ENCODE measurements at regions not wholly inside any gene's neighbourhood (a gene's known extent, or its start where the extent isn't known, plus 50 kb on each side); places are given as distances from the start of the nearest gene placed in this dataset.
A peak's percentile ranks its signal among the peaks of the same experiment; 100 is the strongest.
"Not testable (repeated sequence)": the region's sequence is repeated elsewhere in the genome, so short reads cannot be mapped to it uniquely, and the experiment has no call there.

DNA sequence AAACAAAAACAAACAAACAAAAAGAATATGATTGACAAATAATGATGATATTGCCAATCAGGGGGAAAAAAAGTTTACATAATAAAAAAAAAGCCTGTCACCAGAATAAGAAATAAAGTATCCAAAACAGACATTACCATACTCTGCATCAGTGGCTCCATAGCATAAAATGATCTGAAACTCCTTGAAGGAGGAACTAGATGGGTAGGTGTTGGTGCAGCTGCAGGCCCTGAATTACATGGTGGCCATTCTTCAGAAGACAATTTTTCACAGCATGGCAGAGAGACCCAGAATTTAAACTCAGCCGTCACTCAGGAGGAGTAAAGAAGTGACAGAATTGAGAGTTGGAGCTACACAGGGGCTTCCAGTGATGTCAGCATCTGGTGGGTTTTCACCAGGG is 60.2 kb downstream of the GLUL start:
- DNase-seq = no peak

DNA sequence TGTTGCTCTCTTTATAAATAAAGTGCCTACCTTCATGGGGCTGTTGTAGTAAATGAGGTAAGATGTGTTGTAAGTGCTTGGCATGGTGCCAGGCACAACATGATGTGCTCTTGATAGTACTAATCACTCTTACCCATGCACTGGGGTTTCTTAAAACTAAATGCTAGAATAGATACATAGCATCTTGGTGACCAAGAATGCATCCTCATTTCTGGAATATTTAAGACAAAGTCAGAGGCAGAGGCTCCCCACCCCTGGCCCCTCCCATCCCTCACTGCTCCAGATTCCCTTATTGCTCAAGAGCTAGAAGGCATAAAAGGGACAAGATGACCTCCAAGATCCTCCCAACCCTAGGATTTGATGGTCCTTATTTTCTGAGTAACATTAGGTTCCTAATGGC is 61.3 kb downstream of the GLUL start:
- DNase-seq = no peak

DNA sequence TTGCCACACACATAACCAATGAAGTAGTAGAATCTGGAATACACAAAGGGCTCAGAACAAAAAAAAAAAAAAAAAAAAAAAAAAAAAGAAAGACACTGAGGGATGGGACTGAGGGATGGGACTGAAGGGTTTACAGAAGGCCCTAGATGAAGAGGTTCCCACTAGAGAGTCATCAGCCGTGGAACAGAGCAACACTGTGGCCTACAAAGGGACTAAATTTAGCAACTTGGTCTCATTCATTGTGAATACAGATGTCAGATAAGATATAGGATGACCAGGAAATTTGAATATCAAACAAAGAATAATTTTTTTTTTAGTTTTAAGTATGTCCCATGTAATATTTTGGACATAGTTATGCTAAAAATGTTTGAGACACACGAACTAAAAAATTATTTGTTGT is 62.1 kb downstream of the GLUL start:
- DNase-seq = no peak

DNA sequence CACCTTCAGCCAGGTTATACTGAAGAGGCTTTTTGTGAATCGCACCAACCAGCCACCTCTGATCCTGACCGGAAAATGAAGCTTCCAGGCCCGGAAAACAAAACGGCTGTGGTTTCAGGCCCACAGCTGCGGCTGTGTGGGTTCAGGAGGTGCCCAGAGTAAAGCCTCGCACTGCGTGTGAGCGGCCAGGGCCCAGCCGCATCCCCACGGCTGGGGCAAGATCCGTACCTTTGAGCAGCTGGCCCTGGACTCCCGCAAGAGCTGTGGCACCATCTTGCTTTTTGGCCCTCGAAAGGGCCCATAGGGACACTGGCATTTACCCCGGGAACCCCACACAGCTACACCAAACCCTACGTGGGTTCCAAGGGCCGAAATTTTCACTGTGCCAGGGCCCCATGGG is 63.0 kb downstream of the GLUL start:
- no peak for DNase-seq

DNA sequence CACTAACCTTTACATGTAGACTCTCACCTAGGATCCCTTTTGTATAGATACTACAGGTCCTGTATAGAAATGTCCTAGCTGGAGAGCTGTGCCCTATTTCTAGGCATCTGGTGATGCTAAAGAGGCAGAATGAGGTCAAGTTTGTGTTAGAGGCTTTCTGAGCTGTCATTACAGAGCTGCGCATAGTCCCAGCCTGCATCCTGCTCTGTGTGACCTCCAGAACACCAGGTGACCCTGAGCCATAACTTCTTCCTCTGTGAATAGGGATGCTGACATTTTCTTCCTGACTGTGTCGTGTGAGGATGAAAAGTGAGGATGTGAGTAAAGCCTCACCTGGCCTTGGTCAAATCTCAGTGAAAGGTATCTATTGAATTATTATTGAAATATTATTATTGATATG is 66.3 kb downstream of the GLUL start:
- no peak for DNase-seq

DNA sequence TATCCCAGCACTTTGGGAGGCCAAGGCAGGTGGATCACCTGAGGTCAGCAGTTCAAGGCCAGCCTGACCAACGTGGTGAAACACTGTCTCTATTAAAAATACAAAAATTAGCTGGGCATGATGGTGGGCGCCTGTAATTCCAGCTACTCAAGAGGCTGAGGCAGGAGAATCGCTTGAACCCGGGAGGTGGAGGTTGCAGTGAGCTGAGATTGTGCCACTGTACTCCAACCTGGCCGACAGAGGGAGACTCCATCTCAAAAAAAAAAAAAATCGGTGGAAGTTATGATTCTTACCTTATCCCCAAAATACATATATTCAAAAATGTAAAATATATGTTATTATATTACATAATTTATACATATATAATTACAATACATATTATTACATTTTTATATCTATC is 70.1 kb downstream of the GLUL start:
- DNase-seq = not testable (repeated sequence)

DNA sequence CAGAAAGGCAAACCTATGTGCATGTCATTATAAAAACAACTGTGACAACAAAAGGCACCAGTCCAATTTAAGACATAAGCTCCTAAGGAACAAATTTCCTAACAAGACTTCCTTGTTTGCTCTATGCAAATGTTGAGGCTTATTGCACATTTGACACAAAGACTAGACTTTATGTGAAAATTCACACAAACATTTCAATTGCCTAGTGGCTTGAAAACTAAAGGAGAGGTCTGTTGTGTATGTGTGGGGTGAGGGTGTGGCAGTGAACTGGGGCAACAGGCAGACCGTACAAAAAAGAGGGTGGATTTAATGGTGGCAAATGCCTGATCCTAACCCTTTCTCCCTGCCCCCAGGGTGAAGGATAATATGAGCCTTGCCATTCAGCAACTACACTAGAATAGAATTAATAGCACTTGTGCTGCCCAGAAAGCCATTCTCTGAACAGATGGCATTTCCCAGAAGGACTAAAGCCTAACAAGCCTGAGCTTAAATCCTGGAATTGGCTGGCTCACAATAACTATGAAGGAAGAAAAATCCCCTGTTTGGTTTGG is 73.9 kb downstream of the GLUL start:
- no peak for DNase-seq

DNA sequence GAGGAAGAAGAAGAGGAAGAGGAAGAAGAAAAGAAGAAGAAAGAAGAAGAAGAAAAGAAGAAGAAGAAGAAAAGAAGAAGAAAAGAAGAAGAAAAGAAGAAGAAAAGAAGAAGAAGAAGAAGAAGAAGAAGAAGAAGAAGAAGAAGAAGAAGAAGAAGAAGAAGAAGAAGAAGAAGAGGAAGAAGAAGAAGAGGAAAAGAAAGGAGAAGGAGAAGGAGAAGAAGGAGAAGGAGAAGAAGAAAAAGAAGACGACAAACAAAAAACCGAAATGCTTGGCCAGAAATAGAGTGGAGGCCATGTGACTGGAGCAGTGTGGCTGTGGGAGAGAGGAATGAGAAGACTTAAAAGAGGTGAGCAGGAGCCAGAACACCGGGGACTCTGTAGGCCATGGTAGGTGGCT is 75.1 kb downstream of the GLUL start:
- DNase-seq = not testable (repeated sequence)

DNA sequence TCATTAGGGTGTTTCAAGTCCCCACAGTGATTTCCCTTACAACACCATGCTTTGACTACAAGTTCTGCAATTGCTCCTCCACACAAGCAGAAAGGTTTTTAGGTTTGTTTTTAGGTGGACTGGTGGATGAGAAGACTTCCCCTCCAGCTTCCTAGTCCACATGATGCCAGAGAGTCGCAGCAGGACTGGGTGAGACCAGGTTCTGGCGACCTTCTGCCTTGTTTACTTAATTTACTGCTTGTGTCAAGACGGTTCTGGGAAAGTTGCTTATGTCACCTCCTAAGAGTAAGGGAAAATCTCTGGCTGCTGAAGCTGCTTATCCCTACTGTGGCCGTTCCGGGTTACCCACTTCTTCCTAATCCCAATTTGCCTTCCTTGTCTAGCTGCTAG is 76.4 kb downstream of the GLUL start:
- DNase-seq = no peak

DNA sequence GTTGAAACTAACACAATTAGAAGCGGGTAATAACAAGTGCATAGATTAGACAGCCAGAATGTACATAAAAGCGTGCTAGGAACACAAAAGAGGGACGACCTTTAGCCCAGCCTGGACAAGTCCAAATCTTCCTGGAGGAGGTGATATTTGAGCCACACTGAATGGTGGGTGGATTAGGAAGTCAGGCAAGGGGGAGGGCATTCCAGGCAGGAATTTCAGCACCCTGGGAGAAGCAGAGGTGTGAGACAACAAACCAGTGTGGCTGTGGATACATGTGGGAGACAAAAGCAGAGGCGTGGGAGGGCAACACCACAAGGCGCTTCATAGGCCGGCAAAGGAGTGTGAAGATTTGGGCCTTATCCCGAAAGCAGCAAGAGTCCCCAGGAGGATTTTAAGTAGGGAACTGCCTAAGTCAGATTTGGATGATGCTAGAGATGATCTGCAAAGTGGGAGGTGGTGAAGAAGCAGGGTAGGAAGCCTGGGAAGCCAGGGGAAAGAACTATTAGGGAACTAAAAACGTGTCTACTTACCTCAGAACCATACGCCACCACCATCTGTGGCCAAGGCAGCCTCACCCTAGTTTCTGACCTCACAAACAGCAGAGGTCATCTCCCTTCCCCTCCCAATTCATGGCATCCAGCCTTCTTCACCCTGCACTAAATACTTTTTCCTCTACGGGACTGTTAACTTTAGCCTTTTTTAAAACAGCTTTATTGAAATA is 81.8 kb downstream of the GLUL start:
- DNase-seq = no peak

DNA sequence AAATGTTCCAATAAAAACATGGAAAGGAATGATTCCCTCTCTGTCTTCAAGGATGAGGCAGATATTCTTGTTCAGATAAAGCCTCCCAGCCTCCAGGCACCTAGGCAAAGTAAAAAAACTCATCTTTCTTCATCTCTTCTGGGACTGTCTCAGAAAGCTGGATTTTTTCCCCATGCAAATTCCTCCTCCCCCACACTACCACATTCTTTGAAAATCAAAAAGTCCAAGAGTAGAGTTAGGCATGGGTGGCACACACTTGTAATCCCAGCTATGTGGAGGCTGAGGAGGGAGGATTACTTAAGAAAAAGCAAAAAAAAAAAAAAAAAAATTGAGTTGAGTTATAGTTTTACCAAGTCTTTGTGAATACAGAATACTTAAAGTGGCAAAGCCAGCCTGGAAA is 82.8 kb downstream of the GLUL start:
- no peak for DNase-seq

DNA sequence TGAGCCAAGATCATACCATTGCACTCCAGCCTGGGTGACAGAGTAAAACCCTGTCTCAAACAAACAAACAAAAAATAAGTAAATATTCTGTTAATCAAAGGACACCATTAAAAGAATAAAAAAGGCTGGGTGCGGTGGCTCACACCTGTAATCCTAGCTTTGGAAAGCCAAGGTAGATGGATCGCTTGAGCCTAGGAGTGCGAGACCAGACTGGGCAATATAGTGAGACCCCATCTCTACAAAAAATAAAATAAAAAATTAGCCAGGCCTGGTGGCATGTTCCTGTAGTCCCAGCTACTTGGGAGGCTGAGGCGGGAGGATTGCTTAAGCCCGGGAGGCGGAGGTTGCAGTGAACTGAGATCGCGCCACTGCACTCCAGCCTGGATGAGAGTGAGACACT is 84.1 kb downstream of the GLUL start:
- DNase-seq = not testable (repeated sequence)

DNA sequence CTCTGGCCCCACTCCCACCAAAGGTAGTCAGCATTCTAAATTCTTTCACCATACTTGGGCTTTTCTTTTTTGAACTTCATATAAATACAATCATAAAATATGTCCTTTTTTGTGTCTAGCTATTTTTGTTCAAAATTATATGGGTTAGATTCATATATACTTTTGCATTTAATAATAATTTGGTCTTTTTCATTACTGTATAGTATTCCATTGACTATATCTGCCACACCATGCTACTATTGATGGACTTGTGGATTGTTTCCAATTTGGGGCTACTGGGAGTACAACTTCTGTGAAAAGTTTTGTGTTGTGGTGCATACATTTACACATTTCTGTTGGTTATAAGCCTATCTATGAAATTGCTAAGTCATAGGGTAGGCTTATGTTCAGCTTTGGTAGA is 85.7 kb downstream of the GLUL start:
- no peak for DNase-seq

DNA sequence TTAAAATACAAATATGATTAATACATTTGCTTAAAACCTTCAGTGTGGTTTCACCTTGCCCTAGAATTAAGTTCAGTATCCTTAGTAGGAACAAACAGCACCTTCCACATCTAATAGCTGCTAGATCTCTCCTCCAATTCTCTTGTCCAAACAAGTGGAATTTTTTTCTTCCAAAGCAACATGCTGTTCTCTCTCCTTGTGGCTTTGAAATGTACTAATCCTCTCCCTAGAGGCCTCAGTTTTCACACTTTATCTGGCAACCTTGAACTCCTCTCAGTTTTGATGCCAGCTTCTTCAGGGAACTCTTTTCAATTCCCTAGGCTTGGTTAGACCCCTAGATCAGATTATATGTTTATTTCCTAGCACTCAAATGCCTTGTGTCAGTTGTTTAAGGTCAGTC is 87.0 kb downstream of the GLUL start:
- no peak for DNase-seq

DNA sequence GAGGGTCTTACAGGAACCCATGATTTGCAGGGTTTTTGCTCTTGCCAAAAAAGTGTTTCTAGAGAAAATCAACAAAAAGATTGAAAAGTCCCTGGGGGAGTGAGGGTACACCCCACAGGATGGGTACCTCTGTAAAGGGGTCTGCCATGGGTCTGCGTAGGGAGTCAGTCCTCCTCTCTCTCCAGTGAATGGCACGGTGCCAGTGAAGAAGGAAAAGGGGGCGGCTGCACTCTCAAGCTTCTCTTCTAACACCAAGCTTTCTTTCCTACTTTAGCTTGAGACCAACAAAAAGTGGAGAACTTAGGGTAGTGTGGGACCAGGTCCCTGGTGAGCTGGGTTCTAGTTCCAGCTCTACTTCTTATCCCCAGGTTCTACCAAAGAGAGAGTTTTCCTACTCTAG is 87.4 kb downstream of the GLUL start:
- DNase-seq = no peak

DNA sequence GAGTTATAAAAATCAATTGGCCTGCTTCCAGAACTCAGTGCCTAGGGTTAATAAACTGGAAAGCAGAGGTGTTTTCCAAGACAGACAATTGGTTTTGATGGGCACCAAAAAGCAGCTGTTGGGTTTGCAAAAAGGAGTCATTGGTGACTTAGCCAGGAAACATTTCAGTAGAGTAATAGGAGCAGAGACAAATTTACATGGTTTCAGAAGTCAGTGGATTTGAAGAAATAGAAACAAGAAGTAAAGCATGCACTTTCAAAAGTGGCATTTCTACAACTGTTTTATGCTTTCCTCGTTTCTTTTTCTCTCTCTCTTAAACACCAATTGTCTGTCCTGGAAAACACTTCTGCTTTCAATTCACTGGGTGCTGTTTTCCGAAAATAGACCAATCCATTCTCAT is 87.8 kb downstream of the GLUL start:
- no peak for DNase-seq

DNA sequence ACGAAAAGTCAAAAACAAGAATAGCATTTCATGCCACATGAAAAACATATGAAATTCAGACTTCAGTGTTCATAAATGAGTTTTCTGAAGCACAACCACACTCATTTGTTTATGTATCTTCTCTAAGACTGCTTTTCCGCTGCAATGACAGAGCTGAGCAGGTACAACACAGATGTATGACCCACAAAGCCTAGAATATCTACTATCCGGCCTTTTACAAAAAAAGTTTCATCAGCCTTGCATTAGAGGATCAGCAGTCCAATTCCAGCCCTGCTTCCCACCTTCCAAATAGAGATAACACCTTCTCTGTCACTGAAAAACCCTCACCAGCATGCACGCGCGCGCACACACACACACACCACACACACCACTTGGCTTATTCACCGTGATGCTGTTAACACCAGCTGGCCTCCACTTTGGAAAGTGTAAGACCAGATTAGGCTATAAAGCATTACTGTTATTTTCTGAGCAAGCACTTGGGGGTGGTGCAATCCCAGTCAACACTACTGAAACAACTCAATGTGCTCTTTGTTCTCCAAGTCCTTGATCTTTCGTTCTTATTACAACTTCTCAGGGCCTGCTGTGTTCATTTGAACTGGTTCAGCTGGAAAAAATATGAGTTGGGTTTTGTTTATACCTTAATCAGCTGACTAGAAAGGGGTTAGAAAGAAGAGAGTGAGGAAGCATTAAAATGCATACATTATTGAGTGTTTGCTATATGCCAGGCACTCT is 90.0 kb downstream of the GLUL start:
- DNase-seq = no peak

DNA sequence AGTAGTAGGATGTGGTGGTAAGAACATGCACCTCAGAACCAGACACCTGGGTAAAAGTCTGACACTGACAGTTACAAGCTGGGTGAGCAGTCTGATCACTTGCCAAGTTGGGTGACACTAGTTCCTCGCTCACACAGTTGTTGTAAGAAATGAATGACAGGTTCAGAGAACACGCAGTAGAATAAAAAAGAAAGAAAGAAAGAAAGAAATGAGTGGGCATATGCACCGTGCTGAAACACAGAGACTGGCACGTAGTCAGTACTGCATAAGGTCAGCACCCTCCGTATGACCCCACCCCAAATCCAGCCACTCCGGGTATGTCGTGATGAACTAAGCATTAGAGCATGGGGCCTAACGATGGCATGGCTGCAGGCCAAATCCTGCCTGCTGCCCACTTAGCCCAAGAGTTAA is 90.6 kb downstream of the GLUL start:
- no peak for DNase-seq

DNA sequence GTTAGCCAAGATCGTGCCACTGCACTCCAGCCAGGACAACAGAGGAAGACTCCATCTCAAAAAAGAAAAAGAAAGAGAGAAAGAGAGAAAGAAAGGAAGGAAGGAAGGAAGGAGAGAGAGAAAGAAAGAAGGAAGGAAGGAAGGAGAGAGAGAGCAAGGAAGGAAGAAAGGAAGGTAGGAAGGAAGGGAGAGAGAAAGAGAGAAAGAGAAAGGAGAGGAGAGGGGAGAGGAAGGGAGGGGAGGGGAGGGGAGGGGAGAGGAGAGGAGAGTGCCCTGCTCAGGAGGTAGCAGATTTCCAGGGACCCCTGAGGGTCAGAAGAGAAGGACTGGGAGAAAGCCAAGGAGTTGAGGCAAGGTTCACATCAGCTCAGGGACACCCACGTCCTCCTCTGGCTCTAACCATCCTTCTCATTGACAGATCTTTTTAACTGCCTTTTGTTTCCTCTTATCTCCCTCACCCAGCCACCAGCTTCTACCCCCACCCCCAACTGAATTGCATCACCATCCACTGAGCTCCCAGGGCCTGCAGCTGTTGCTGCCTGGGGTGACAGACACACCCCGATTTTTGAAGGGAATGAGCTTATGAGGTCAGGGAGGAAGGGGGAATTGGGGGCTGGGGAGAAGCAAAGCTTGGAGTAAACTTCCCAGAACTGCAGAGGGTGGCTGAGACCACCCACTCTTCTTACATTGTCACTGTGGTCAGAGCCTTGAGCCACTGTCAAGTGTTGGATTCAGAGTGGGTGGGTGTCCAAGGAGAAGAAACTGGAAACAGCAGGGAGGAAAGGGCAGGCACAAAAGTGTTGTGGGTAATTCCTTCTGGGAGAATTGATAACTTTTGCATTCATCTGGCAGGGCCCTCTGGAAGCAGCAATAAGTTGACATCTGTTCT is 91.6 kb downstream of the GLUL start:
- DNase-seq = peak in 1 of 2 donors; percentile 51

DNA sequence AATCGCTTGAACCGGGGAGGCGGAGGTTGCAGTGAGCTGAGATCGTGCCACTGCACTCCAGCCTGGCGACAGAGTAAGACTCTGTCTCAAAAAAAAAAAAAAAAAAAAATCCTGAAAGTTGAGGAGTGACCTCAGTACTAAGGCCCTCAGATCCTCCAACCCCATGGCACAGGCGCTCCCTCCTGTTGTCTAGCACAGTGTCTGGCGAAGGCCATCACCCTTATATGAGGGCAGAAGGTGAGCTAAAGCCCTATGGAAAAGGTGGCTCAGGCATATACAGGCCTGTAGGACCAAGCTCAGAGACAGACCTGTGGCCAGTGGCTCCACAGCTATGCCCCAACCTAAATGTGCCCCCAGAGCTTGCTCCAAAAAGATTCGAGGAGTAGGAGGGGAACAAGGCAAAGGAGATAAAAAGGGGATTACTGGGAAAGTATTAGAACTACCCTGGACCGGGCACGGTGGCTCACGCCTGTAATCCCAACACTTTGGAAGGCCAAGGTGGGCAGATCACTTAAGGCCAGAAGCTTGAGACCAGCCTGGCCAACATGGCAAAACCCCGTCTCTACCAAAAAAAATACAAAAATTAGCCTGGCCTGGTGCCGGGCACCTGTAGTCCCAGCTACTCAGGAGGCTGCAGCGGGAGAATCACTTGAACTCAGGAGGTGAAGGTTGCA is 92.4 kb downstream of the GLUL start:
- not testable (repeated sequence) for DNase-seq

DNA sequence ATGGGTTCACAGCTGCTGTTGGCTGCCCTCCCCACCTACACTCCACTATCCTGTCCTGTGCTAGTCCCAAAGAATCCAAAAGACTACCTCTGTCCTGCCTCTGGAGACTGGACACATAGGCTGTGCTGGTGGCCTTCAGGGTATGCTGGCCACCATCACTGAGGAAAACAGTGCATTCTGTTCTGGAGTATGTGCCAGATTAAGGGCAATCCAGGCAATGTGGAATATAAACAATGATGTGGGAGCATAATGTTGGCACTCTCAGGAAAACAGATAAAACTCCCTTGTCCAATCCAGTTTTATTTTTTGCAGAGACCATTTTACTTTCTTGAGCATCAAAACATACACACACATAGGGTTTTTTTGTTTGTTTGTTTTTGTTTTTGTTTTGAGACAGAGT is 94.3 kb downstream of the GLUL start:
- no peak for DNase-seq

DNA sequence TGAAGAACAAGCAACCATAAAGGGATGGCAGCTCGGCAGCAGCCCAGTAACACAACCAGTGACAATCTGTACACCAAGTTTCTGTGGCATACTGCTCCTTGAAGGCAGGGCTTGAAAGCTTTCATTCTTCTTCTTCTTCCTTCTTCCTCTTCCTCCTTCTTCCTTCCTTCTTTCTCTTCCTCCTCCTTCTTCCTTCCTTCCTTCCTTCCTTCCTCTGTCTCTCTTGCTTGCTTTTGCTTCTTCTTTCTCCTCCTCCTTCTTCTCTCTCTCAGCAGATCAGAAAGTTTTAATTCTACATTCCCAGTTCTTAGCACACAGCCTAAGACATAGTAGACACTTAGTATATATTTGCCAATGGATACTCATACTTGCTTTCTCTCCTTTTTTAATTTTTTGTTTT is 95.9 kb downstream of the GLUL start:
- no peak for DNase-seq

DNA sequence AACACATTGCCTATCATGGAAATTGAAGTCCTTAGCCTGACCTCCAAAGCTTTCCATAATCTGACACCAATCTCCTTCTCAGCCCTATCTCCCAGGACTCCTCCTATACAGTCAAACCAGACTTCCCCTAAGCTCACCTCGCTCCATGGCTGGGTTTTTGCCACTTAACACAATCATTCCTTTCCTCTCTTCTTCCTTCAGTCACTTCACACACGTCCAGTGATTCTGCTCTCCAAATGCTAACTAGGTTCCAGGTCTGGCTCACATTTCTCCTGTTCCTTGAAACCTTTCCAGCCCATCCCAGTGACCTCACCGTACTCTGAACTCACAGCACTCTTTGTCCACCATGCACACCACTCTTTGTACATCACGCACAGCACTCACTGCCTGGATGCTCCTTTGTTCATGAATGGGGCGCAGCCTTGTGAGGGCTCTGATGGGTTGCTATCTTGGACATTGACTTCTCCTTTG is 98.4 kb downstream of the GLUL start:
- DNase-seq = no peak

Data from CD4-positive, alpha-beta T cell treated with Interleukin-1 beta for 1 hour (primary cell).